ENCODE measurements at regions not wholly inside any gene's neighbourhood (a gene's known extent, or its start where the extent isn't known, plus 50 kb on each side); places are given as distances from the start of the nearest gene placed in this dataset.

- no peak for TF ChIP-seq CHD7 (IDR thresholded peaks at IDR 0.05; ENCODE audit: insufficient replicate concordance, low read length)
- no peak for TF ChIP-seq ASH2L (IDR thresholded peaks at IDR 0.05; ENCODE audit: low read length)
- TF ChIP-seq SIN3A (conservative IDR thresholded peaks at IDR 0.05 in 1 of 2, IDR thresholded peaks at IDR 0.05 in 1 of 2; ENCODE audit: low read depth in 1 of 2, low read length in 2 of 2): no peak
- TF ChIP-seq E2F6 (IDR thresholded peaks at IDR 0.05): no peak
- no peak for TF ChIP-seq SP1 (IDR thresholded peaks at IDR 0.05; ENCODE audit: low read depth, low read length)
- no peak for TF ChIP-seq USF2 (IDR thresholded peaks at IDR 0.05; ENCODE audit: low read length)
- no peak for TF ChIP-seq ZNF274 (IDR thresholded peaks at IDR 0.05; ENCODE audit: borderline replicate concordance, extremely low read depth, low read length)
- no peak for TF ChIP-seq GTF2F1 (IDR thresholded peaks at IDR 0.05; ENCODE audit: borderline replicate concordance, low read depth, low read length)
- no peak for TF ChIP-seq SRF (IDR thresholded peaks at IDR 0.05; ENCODE audit: low read depth, low read length)
- no peak for TF ChIP-seq JUN (IDR thresholded peaks at IDR 0.05; ENCODE audit: low read depth, low read length)
These were observed 255.7 kb upstream of the SORCS1 start (continued) for GRCh38 chr10:107420196-107420595.
